MCF 10A (cell line): ENCODE measurements at regions not wholly inside any gene's neighbourhood (a gene's known extent, or its start where the extent isn't known, plus 50 kb on each side); places are given as distances from the start of the nearest gene placed in this dataset.

ENCODE experiments used
- BruUV-seq: library from RNA; stranded (reverse); fragments of 400-500 nt; replicated peaks from 2 replicates; lab custom pipeline; 2021; lab: Mats Ljungman, UMichigan
- CTCF ChIA-PET: fragments of 300-600 bp; sonication (Branson Sonifier 250); formaldehyde crosslinking; extraction: SDS; loops from one replicate; lab custom pipeline; 2021; ENCODE audit warnings: antibody characterized with exemption, inconsistent platforms; lab: Yijun Ruan, JAX
- POLR2A ChIA-PET: fragments of 300-600, 350-650 bp; sonication (Branson Sonifier 250); formaldehyde crosslinking; extraction: SDS; loops from one replicate; lab custom pipeline; 2020; ENCODE audit warnings: antibody characterized with exemption, inconsistent platforms; lab: Yijun Ruan, JAX
- DNase-seq: peaks from one replicate; pipeline ENCODE4 v3.0.0-alpha.2; 2018; ENCODE audit not compliant: unreplicated experiment
- H3K27ac Mint-ChIP-seq: one replicate; pipeline ENCODE4 v1.8.0; 2022; ENCODE audit warnings: mild to moderate bottlenecking, low read depth, mixed read lengths; ENCODE audit not compliant: unreplicated experiment
- H3K27me3 Mint-ChIP-seq: one replicate; pipeline ENCODE4 v1.8.0; 2022; ENCODE audit warnings: mixed read lengths; ENCODE audit not compliant: insufficient read depth, unreplicated experiment
- H3K36me3 Mint-ChIP-seq: one replicate; pipeline ENCODE4 v1.8.0; 2022; ENCODE audit warnings: mild to moderate bottlenecking, moderate library complexity, mixed read lengths; ENCODE audit not compliant: insufficient read depth, unreplicated experiment
- H3K4me1 Mint-ChIP-seq: one replicate; pipeline ENCODE4 v1.8.0; 2022; ENCODE audit warnings: mixed read lengths; ENCODE audit not compliant: insufficient read depth, unreplicated experiment
- H3K4me3 Mint-ChIP-seq: one replicate; pipeline ENCODE4 v1.8.0; 2022; ENCODE audit warnings: mild to moderate bottlenecking, moderate library complexity, mixed read lengths; ENCODE audit not compliant: unreplicated experiment
- H3K9me3 Mint-ChIP-seq: one replicate; pipeline ENCODE4 v1.8.0; 2022; ENCODE audit warnings: mixed read lengths; ENCODE audit not compliant: unreplicated experiment
- intact Hi-C: fragments of 100-400 bp; cut with micrococcal nuclease; formaldehyde crosslinking; loops from 2 replicates; pipeline ENCODE4 v1.14.1; 2022
- TF ChIP-seq, protein P1 (sequence below): fragments of 200-600 bp; IDR thresholded peaks from one replicate; pipeline ENCODE4 v1.8.0; 2022; ENCODE audit warnings: antibody characterized with exemption, mild to moderate bottlenecking; ENCODE audit not compliant: unreplicated experiment

DNA sequence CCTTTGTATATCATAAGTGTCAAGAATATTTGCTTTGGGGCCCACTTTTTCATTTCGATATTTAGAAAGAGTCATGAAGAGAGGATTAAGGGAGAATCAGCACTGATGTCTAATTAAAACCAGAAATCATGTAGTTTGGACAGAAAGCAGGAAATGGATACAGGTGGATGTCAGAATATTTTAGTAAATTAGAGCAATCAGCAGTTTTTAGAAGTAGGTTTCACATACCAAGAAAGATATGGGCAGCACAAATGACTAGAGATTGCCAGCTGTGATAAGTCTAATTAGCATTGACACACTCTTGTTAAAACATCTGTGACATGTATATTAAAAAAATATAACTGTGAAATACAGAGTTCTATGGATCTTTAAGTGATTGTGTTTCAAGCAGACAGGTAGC is 180.8 kb upstream of the POM121L12 start:
- CTCF ChIA-PET: no interaction called here

GRCh38 chr7:52851547-52851946 is 183.9 kb upstream of the POM121L12 start:
- CTCF ChIA-PET: no interaction called here

More for the DNA sequence above, 180.8 kb upstream of the POM121L12 start:
- no peak overlapping the region for H3K27ac Mint-ChIP-seq
- BruUV-seq: no TSS peak
- DNase-seq: no peak
- no peaks in the 10 kb centered on the region for H3K9me3 Mint-ChIP-seq
- POLR2A ChIA-PET: no interaction called here
- TF ChIP-seq, protein P1, sequence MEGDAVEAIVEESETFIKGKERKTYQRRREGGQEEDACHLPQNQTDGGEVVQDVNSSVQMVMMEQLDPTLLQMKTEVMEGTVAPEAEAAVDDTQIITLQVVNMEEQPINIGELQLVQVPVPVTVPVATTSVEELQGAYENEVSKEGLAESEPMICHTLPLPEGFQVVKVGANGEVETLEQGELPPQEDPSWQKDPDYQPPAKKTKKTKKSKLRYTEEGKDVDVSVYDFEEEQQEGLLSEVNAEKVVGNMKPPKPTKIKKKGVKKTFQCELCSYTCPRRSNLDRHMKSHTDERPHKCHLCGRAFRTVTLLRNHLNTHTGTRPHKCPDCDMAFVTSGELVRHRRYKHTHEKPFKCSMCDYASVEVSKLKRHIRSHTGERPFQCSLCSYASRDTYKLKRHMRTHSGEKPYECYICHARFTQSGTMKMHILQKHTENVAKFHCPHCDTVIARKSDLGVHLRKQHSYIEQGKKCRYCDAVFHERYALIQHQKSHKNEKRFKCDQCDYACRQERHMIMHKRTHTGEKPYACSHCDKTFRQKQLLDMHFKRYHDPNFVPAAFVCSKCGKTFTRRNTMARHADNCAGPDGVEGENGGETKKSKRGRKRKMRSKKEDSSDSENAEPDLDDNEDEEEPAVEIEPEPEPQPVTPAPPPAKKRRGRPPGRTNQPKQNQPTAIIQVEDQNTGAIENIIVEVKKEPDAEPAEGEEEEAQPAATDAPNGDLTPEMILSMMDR: no peak
- H3K36me3 Mint-ChIP-seq: no peaks in the 10 kb centered on the region
- H3K4me1 Mint-ChIP-seq: peaks cover 6% of the 10 kb centered on the region
- intact Hi-C loops: no loop called here
- H3K4me3 Mint-ChIP-seq: no peak overlapping the region
- peaks cover 11% of the 10 kb centered on the region for H3K27me3 Mint-ChIP-seq

GRCh38 chr7:52843436-52843835 is 192.0 kb upstream of the POM121L12 start:
- DNase-seq: no peak
- Mint-ChIP-seq H3K36me3 (no peaks in the 10 kb centered on the region), H3K27me3 (peaks cover 11% of the 10 kb centered on the region), H3K4me3 (no peak overlapping the region), H3K9me3 (no peaks in the 10 kb centered on the region), H3K4me1 (peaks cover 10% of the 10 kb centered on the region), H3K27ac (no peak overlapping the region)
- TF ChIP-seq, protein P1: no peak
- POLR2A ChIA-PET: no interaction called here
- CTCF ChIA-PET: no interaction called here
- BruUV-seq: no TSS peak
- intact Hi-C loops: no loop called here

More at GRCh38 chr7:52851547-52851946, 183.9 kb upstream of the POM121L12 start:
- POLR2A ChIA-PET: no interaction called here
- intact Hi-C loops: no loop called here
- TF ChIP-seq, protein P1: no peak
- no peak for DNase-seq
- Mint-ChIP-seq H3K4me1 (peaks cover 6% of the 10 kb centered on the region), H3K36me3 (no peaks in the 10 kb centered on the region), H3K27me3 (peaks cover 11% of the 10 kb centered on the region), H3K9me3 (no peaks in the 10 kb centered on the region), H3K4me3 (no peak overlapping the region), H3K27ac (no peak overlapping the region)
- no TSS peak for BruUV-seq

GRCh38 chr7:52842202-52842900 is 193.1 kb upstream of the POM121L12 start:
- no peaks in the 10 kb centered on the region for H3K9me3 Mint-ChIP-seq
- no peak for DNase-seq
- intact Hi-C loops: no loop called here
- H3K4me1 Mint-ChIP-seq: peaks cover 10% of the 10 kb centered on the region
- ChIA-PET POLR2A (no interaction called here), CTCF (no interaction called here)
- H3K4me3 Mint-ChIP-seq: no peak overlapping the region
- TF ChIP-seq, protein P1: no peak
- peaks cover 11% of the 10 kb centered on the region for H3K27me3 Mint-ChIP-seq
- no peak overlapping the region for H3K27ac Mint-ChIP-seq
- no TSS peak for BruUV-seq
- no peaks in the 10 kb centered on the region for H3K36me3 Mint-ChIP-seq
